GM12878 (cell line): ENCODE measurements at regions not wholly inside any gene's neighbourhood (a gene's known extent, or its start where the extent isn't known, plus 50 kb on each side); places are given as distances from the start of the nearest gene placed in this dataset.

ENCODE experiments used
- ATAC-seq: fragments of 200-7000 bp; cut with Tn5 transposase; 3 replicates; pipeline ENCODE4 v1.9.1; 2020; ENCODE audit warnings: mild to moderate bottlenecking, moderate library complexity
- BruUV-seq: library from RNA; stranded (reverse); fragments of 400-500 nt; replicated peaks from 2 replicates; lab custom pipeline; 2021; lab: Mats Ljungman, UMichigan
- CTCF ChIA-PET: fragments of 300-600 bp; sonication (Branson Sonifier 250); formaldehyde crosslinking; extraction: SDS; loops from one replicate; lab custom pipeline; 2021; ENCODE audit warnings: inconsistent platforms; lab: Yijun Ruan, JAX
- POLR2A ChIA-PET: fragments of 350-600 bp; formaldehyde crosslinking; extraction: SDS; loops from one replicate; lab custom pipeline; 2021; ENCODE audit warnings: inconsistent platforms; lab: Charles Lee
- RAD21 ChIA-PET: fragments of 300-600 bp; sonication (Branson Sonifier 250); formaldehyde crosslinking; loops from one replicate; lab custom pipeline; 2023; ENCODE audit warnings: antibody characterized with exemption; ENCODE audit not compliant: unreplicated experiment; lab: Charles Lee
- SMC1A ChIA-PET: fragments of 300-600 bp; sonication (Branson Sonifier 250); formaldehyde crosslinking; loops from one replicate; lab custom pipeline; 2023; ENCODE audit not compliant: unreplicated experiment, uncharacterized antibody; lab: Charles Lee
- DNase-seq: peaks from one replicate; pipeline ENCODE4 v3.0.0-alpha.2; 2011; ENCODE audit warnings: low read depth, low spot score
- FAIRE-seq: peaks from 3 replicates; lab custom pipeline; 2011; peaks lifted over from hg19 to GRCh38; lab: Jason Lieb, UNC
- H2AFZ ChIP-seq: 2 replicates; pipeline ENCODE4 v1.6.0; 2011; ENCODE audit warnings: low read depth, low read length, control low read depth; ENCODE audit not compliant: control insufficient read depth
- H3K27ac ChIP-seq: 2 replicates; pipeline ENCODE4 v1.5.1; 2011; ENCODE audit warnings: control low read depth; ENCODE audit not compliant: control insufficient read depth, insufficient read depth
- H3K27me3 ChIP-seq, 2 experiments: replicated peaks in 1 of 2; 2 replicates each; pipeline versions ENCODE4 v1.6.0 to v1.6.1; 2011; ENCODE audit warnings: low read length in 1 of 2; ENCODE audit not compliant: control insufficient read depth in 2 of 2, insufficient read depth in 2 of 2
- H3K36me3 ChIP-seq, 2 experiments: 2 replicates each; pipeline ENCODE4 v1.5.1; 2011; ENCODE audit warnings: low read length in 1 of 2; ENCODE audit not compliant: control insufficient read depth in 2 of 2, insufficient read depth in 2 of 2
- H3K4me1 ChIP-seq: 2 replicates; pipeline ENCODE4 v1.6.1; 2011; ENCODE audit warnings: mild to moderate bottlenecking, low read length, moderate library complexity, mixed read lengths; ENCODE audit not compliant: control insufficient read depth, insufficient read depth
- H3K4me2 ChIP-seq: 2 replicates; pipeline ENCODE4 v1.6.0; 2011; ENCODE audit warnings: control low read depth; ENCODE audit not compliant: control insufficient read depth, insufficient read depth
- H3K4me3 ChIP-seq: fragments of 200-600 bp; sonication (generic); 2 replicates; pipeline ENCODE4 v1.5.1; 2016
- H3K79me2 ChIP-seq: 2 replicates; pipeline ENCODE4 v1.6.0; 2011; ENCODE audit warnings: low read length; ENCODE audit not compliant: control insufficient read depth, insufficient read depth
- H3K9ac ChIP-seq: 2 replicates; pipeline ENCODE4 v1.8.0; 2011; ENCODE audit warnings: low read length, control low read depth, mixed read lengths; ENCODE audit not compliant: control insufficient read depth, insufficient read depth
- H3K9me3 ChIP-seq: replicated peaks from 3 replicates; pipeline ENCODE4 v1.5.1; 2011; ENCODE audit warnings: mild to moderate bottlenecking, low read length; ENCODE audit not compliant: control insufficient read depth, insufficient read depth
- H4K20me1 ChIP-seq: 2 replicates; pipeline ENCODE4 v1.6.0; 2011; ENCODE audit not compliant: control insufficient read depth, insufficient read depth
- CREM ChIP-seq: IDR thresholded peaks from 2 replicates; pipeline ENCODE4 v1.6.1; 2014; ENCODE audit warnings: antibody characterized with exemption, low read depth
- HDGF ChIP-seq: fragments of 450-650 bp; IDR thresholded peaks from 2 replicates; pipeline ENCODE4 v1.6.1; 2016; ENCODE audit warnings: antibody characterized with exemption
- NFIC ChIP-seq: IDR thresholded peaks from 2 replicates; pipeline ENCODE4 v1.6.1; 2012; ENCODE audit warnings: low read depth, mild to moderate bottlenecking, inconsistent platforms, low read length, moderate library complexity
- SIN3A ChIP-seq: IDR thresholded peaks from 2 replicates; pipeline ENCODE4 v1.6.1; 2012; ENCODE audit warnings: low read depth, low read length, improper control_type of control experiment
- SMARCA5 ChIP-seq: fragments of 450-650 bp; IDR thresholded peaks from 2 replicates; pipeline ENCODE4 v1.6.1; 2017; ENCODE audit warnings: mild to moderate bottlenecking
- ZBED1 ChIP-seq: IDR thresholded peaks from 2 replicates; pipeline ENCODE4 v1.6.1; 2016; ENCODE audit warnings: borderline replicate concordance
- ZNF622 ChIP-seq: fragments of 450-650 bp; IDR thresholded peaks from 2 replicates; pipeline ENCODE4 v1.6.1; 2017; ENCODE audit warnings: mild to moderate bottlenecking, inconsistent platforms
- WGBS: methylation state at CpG from one replicate; pipeline ENCODE4 v1.1.6; 2016; ENCODE audit warnings: low lambda C conversion rate; ENCODE audit not compliant: insufficient replicate concordance, insufficient coverage; ENCODE audit errors: missing lambda C conversion rate; 5-methylcytosine and 5-hydroxymethylcytosine counted together
- in situ Hi-C: fragments of 300-500 bp; cut with MboI; formaldehyde crosslinking; loops from 9 replicates; pipeline ENCODE4 v1.14.3; 2018; ENCODE audit warnings: mixed read lengths
- intact Hi-C: fragments of 100-400 bp; cut with micrococcal nuclease; formaldehyde crosslinking; loops from one replicate; pipeline ENCODE4 v1.14.2; 2022; ENCODE audit not compliant: unreplicated experiment

DNA sequence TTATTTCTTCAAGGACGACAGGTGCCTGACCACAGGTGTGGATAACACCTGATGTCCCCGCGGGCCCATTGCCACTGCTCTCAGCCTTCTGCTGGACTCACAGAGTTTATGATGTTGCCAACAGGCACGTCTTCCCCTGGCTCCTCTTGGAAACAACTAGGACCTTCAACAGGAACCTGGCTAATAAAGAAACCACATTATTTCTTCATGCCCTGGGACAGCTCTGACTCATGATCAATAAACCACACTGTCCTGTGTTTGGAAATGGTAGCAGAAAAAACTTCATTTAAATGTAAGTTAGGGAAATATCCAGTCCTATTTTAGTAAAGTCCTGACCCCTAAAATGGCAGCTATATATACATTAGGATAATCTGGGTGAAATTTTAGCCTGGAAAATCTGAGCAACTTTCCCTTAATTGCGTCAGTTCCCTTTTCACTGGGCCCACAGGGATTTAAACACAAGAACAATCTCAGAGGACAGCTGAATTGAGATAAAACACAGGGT, 158.9 kb downstream of the VAPA start:
- in situ Hi-C loops, result no loop called here
- DNase-seq, result no peak

GRCh38 chr18:10074110-10074509, 160.3 kb downstream of the VAPA start:
- in situ Hi-C loops, result no loop called here
- 15% methylated on average over 3 of the region's 3 CpGs for WGBS
- Histone ChIP-seq H3K4me3 (no peak overlapping the region), H3K4me2 (no peak overlapping the region), H3K9me3 (no peaks in the 10 kb centered on the region), H3K27ac (no peak overlapping the region)
- DNase-seq (no peak), ATAC-seq (no peak), FAIRE-seq (no peak)
- intact Hi-C loops, result no loop called here
- POLR2A ChIA-PET, result no interaction called here
- TF ChIP-seq HDGF (no peak), SMARCA5 (no peak), ZNF622 (no peak), SIN3A (no peak), ZBED1 (no peak), CREM (no peak)
- TF ChIP-seq, all 136 proteins: peak for 0
- no TSS peak for BruUV-seq
- H3K36me3 ChIP-seq, result no peaks in the 10 kb centered on the region
- SMC1A ChIA-PET, result no interaction called here
- CTCF ChIA-PET, result no interaction called here
- no peaks in the 10 kb centered on the region for H3K4me1 ChIP-seq
- RAD21 ChIA-PET, result no interaction called here
- H4K20me1 ChIP-seq, result no peaks in the 10 kb centered on the region
- no peak overlapping the region for H3K9ac ChIP-seq
- H2AFZ ChIP-seq, result no peak overlapping the region
- H3K79me2 ChIP-seq, result no peaks in the 10 kb centered on the region
- peaks cover 0 to 1% of the 10 kb centered on the region in 2 experiments; a peak in 3 of 4 replicates for H3K27me3 ChIP-seq

More for the DNA sequence above, 158.9 kb downstream of the VAPA start:
- H3K4me2 ChIP-seq, result no peak overlapping the region
- no peaks in the 10 kb centered on the region for H3K79me2 ChIP-seq
- CTCF ChIA-PET, result no interaction called here
- no peaks in the 10 kb centered on the region for H4K20me1 ChIP-seq
- H2AFZ ChIP-seq, result no peak overlapping the region
- 25% methylated on average over 5 of the region's 5 CpGs for WGBS
- intact Hi-C loops, result no loop called here
- H3K4me1 ChIP-seq, result no peaks in the 10 kb centered on the region
- TF ChIP-seq NFIC, result no peak
- H3K4me3 ChIP-seq, result no peak overlapping the region
- peaks cover 0 to 1% of the 10 kb centered on the region in 2 experiments; a peak in 3 of 4 replicates for H3K27me3 ChIP-seq
- H3K9ac ChIP-seq, result no peak overlapping the region
- SMC1A ChIA-PET, result no interaction called here
- RAD21 ChIA-PET, result no interaction called here
- no peaks in the 10 kb centered on the region for H3K36me3 ChIP-seq
- H3K27ac ChIP-seq, result no peak overlapping the region
- ATAC-seq (no peak), FAIRE-seq (no peak)
- POLR2A ChIA-PET, result no interaction called here
- BruUV-seq, result no TSS peak
- H3K9me3 ChIP-seq, result no peaks in the 10 kb centered on the region
